ENCODE measurements at regions not wholly inside any gene's neighbourhood (a gene's known extent, or its start where the extent isn't known, plus 50 kb on each side); places are given as distances from the start of the nearest gene placed in this dataset.

DNA sequence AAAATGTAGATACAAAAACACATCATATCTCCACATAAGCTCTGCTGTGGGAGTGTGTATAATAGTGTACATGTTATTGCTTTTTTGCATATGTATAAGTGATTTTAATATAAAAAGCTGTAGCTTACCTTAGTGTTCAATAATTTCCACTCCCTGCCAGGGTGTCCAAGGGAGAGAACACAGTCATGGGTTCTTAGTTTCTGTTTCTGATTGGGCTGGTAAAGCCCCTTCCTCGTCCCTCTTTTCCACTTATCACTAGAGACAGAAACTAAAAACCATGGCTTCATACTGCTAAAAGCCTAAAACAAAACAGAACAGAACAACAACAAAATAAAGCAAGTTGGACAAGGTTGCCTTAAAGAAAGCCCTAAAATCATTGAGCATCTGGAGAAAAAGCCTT, 74.4 kb upstream of the S1PR3 start:
- no peaks in the 10 kb centered on the region for H3K23me2 ChIP-seq (ENCODE audit: insufficient read length, low read depth, low read length, poor library complexity, severe bottlenecking)
- Mint-ChIP-seq H3K36me3 (ENCODE audit: insufficient read depth in 1 of 3, low read depth in 3 of 3) (peaks cover 6 to 21% (median 13%) of the 10 kb centered on the region in 3 experiments), H3K27me3 (ENCODE audit: low read depth) (peaks cover 4% of the 10 kb centered on the region), H3K4me3 (no peak overlapping the region), H3K9me3 (peaks cover 27% of the 10 kb centered on the region in 2 experiments), H3K4me1 (no peaks in the 10 kb centered on the region), H3K27ac (no peak overlapping the region)
- H3K79me1 ChIP-seq (ENCODE audit: insufficient read depth, low read depth, low read length, poor library complexity, severe bottlenecking) = no peaks in the 10 kb centered on the region
- H2BK15ac ChIP-seq (ENCODE audit: low read depth, low read length) = no peak overlapping the region
- H3K27me3 ChIP-seq (ENCODE audit: insufficient read depth, low read length) = no peaks in the 10 kb centered on the region
- no peak overlapping the region for H3K27ac ChIP-seq (ENCODE audit: insufficient read length, low read depth, low read length)
- TF ChIP-seq, protein P1, sequence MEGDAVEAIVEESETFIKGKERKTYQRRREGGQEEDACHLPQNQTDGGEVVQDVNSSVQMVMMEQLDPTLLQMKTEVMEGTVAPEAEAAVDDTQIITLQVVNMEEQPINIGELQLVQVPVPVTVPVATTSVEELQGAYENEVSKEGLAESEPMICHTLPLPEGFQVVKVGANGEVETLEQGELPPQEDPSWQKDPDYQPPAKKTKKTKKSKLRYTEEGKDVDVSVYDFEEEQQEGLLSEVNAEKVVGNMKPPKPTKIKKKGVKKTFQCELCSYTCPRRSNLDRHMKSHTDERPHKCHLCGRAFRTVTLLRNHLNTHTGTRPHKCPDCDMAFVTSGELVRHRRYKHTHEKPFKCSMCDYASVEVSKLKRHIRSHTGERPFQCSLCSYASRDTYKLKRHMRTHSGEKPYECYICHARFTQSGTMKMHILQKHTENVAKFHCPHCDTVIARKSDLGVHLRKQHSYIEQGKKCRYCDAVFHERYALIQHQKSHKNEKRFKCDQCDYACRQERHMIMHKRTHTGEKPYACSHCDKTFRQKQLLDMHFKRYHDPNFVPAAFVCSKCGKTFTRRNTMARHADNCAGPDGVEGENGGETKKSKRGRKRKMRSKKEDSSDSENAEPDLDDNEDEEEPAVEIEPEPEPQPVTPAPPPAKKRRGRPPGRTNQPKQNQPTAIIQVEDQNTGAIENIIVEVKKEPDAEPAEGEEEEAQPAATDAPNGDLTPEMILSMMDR (conservative IDR thresholded peaks at IDR 0.05) = no peak
- no peak overlapping the region for H4K8ac ChIP-seq (replicated peaks; ENCODE audit: insufficient read length, low read depth, low read length)
- H2AFZ ChIP-seq (ENCODE audit: low read length) = no peak overlapping the region
- no peak overlapping the region for H3K9ac ChIP-seq (ENCODE audit: extremely low read depth, insufficient read length, low read length)
- H4K91ac ChIP-seq (ENCODE audit: insufficient read length, low read depth, low read length) = no peak overlapping the region
- H3K9me3 ChIP-seq (ENCODE audit: control insufficient read depth, low read depth, low read length) = no peaks in the 10 kb centered on the region
- no peaks in the 10 kb centered on the region for H3K79me2 ChIP-seq (ENCODE audit: insufficient read depth, low read length)
- no peak overlapping the region for H2BK20ac ChIP-seq (ENCODE audit: low read depth, low read length, poor library complexity, severe bottlenecking)
- H2AK5ac ChIP-seq (ENCODE audit: insufficient read length, low read length) = no peak overlapping the region
- H3K14ac ChIP-seq (ENCODE audit: insufficient read depth, low read length) = no peak overlapping the region
- no peaks in the 10 kb centered on the region for H4K20me1 ChIP-seq (ENCODE audit: control insufficient read depth, insufficient read depth, insufficient read length)
- no peak for DNase-seq
- no peak overlapping the region for H4K5ac ChIP-seq (ENCODE audit: insufficient read length, low read depth, low read length)
- H3K18ac ChIP-seq (ENCODE audit: insufficient read length, low read depth, low read length) = no peak overlapping the region
- H2BK5ac ChIP-seq (ENCODE audit: insufficient read length, low read length) = no peak overlapping the region
- WGBS (ENCODE audit: extremely low coverage, insufficient read length, low lambda C conversion rate) = no CpG with 5 or more reads among the region's 1 CpG
- H2BK12ac ChIP-seq (ENCODE audit: insufficient read length, low read depth, low read length) = no peak overlapping the region
- no peak overlapping the region for H2BK120ac ChIP-seq (ENCODE audit: low read depth, low read length, poor library complexity, severe bottlenecking)
- H3K56ac ChIP-seq (ENCODE audit: insufficient read length, low read depth, low read length) = no peak overlapping the region
- no peak overlapping the region for H3K4me2 ChIP-seq (ENCODE audit: insufficient read depth, insufficient read length, low read length)
- no peak overlapping the region for H3K4ac ChIP-seq (ENCODE audit: low read depth, low read length)
- H3T11ph ChIP-seq (ENCODE audit: low read length) = no peak overlapping the region
- no peaks in the 10 kb centered on the region for H3K4me1 ChIP-seq (ENCODE audit: insufficient read depth, low read length)
- no peak overlapping the region for H3K23ac ChIP-seq (ENCODE audit: insufficient read length, low read depth, low read length)

Measured in H9 (cell line).